ENCODE measurements at regions not wholly inside any gene's neighbourhood (a gene's known extent, or its start where the extent isn't known, plus 50 kb on each side); places are given as distances from the start of the nearest gene placed in this dataset.

- H3K27ac ChIP-seq, result no peak overlapping the region
- CTCF ChIA-PET, result no interaction called here
- POLR2A ChIA-PET (ENCODE audit: low non-redundant PET), result no interaction called here
- DNase-seq (ENCODE audit: low spot score), result no peak
- no peak for TF ChIP-seq CTCF (conservative IDR thresholded peaks at IDR 0.05; ENCODE audit: low read depth)
Observed at GRCh38 chr10:42113158-42113450, 525.3 kb downstream of the ZNF33B start.

- POLR2A ChIA-PET (ENCODE audit: low non-redundant PET), result no interaction called here
- H3K27ac ChIP-seq, result no peak overlapping the region
- DNase-seq (ENCODE audit: low spot score), result no peak
- CTCF ChIA-PET, result no interaction called here
- no peak for TF ChIP-seq CTCF (conservative IDR thresholded peaks at IDR 0.05; ENCODE audit: low read depth)
Observed at GRCh38 chr10:42112331-42113157, 525.8 kb downstream of the ZNF33B start.

- POLR2A ChIA-PET (ENCODE audit: low non-redundant PET), result no interaction called here
- no peak overlapping the region for H3K27ac ChIP-seq
- no peak for TF ChIP-seq CTCF (conservative IDR thresholded peaks at IDR 0.05; ENCODE audit: low read depth)
- CTCF ChIA-PET, result no interaction called here
- DNase-seq (ENCODE audit: low spot score), result no peak
Observed at GRCh38 chr10:42111661-42112330, 526.6 kb downstream of the ZNF33B start.

- ChIA-PET POLR2A (ENCODE audit: low non-redundant PET) (no interaction called here), CTCF (no interaction called here)
- no peak for DNase-seq (ENCODE audit: low spot score)
- no peak for TF ChIP-seq CTCF (conservative IDR thresholded peaks at IDR 0.05; ENCODE audit: low read depth)
- H3K27ac ChIP-seq, result no peak overlapping the region
Observed at GRCh38 chr10:42111076-42111475, 527.3 kb downstream of the ZNF33B start.
